ENCODE measurements at regions not wholly inside any gene's neighbourhood (a gene's known extent, or its start where the extent isn't known, plus 50 kb on each side); places are given as distances from the start of the nearest gene placed in this dataset.
"Not testable (repeated sequence)": the region's sequence is repeated elsewhere in the genome, so short reads cannot be mapped to it uniquely, and the experiment has no call there.

GRCh38 chr12:74145328-74145727 lies 392.3 kb upstream of the ATXN7L3B start:
- ATAC-seq: no peak
- intact Hi-C loops (cut with micrococcal nuclease): no loop called here
- DNase-seq: no peak

GRCh38 chr12:74148849-74149248 lies 388.8 kb upstream of the ATXN7L3B start:
- ATAC-seq (no peak), DNase-seq (no peak)
- intact Hi-C loops (cut with micrococcal nuclease): no loop called here

GRCh38 chr12:74152370-74152769 lies 385.3 kb upstream of the ATXN7L3B start:
- DNase-seq (no peak), ATAC-seq (no peak)
- intact Hi-C loops (cut with micrococcal nuclease): no loop called here

GRCh38 chr12:74166096-74166495 lies 371.5 kb upstream of the ATXN7L3B start:
- DNase-seq (no peak), ATAC-seq (no peak)
- intact Hi-C loops (cut with micrococcal nuclease): no loop called here

GRCh38 chr12:74169607-74170006 lies 368.0 kb upstream of the ATXN7L3B start:
- intact Hi-C loops (cut with micrococcal nuclease): no loop called here

GRCh38 chr12:74170645-74171477 lies 366.8 kb upstream of the ATXN7L3B start:
- ATAC-seq (no peak), DNase-seq (peak; percentile 19)
- intact Hi-C loops (cut with micrococcal nuclease): no loop called here

More at GRCh38 chr12:74169607-74170006, 368.0 kb upstream of the ATXN7L3B start:
- DNase-seq: no peak
- no peak for ATAC-seq

GRCh38 chr12:74171478-74171909 lies 366.1 kb upstream of the ATXN7L3B start:
- DNase-seq (no peak), ATAC-seq (no peak)
- intact Hi-C loops (cut with micrococcal nuclease): no loop called here

GRCh38 chr12:74174961-74175360 lies 362.7 kb upstream of the ATXN7L3B start:
- DNase-seq; intact Hi-C loops (cut with micrococcal nuclease); ATAC-seq: not testable (repeated sequence)

GRCh38 chr12:74185360-74185759 lies 352.3 kb upstream of the ATXN7L3B start:
- no peak for DNase-seq
- ATAC-seq: no peak
- intact Hi-C loops (cut with micrococcal nuclease): no loop called here

GRCh38 chr12:74193191-74193590 lies 344.4 kb upstream of the ATXN7L3B start:
- intact Hi-C loops (cut with micrococcal nuclease): no loop called here
- ATAC-seq: no peak

GRCh38 chr12:74204236-74204635 lies 333.4 kb upstream of the ATXN7L3B start:
- intact Hi-C loops (cut with micrococcal nuclease): no loop called here
- no peak for DNase-seq
- ATAC-seq: no peak

More at GRCh38 chr12:74193191-74193590, 344.4 kb upstream of the ATXN7L3B start:
- no peak for DNase-seq

- DNase-seq (no peak), ATAC-seq (no peak)
- intact Hi-C loops (cut with micrococcal nuclease): no loop called here
Observed at GRCh38 chr12:74227846-74228545, 309.6 kb upstream of the ATXN7L3B start.

- intact Hi-C loops (cut with micrococcal nuclease): no loop called here
- ATAC-seq (no peak), DNase-seq (no peak)
Observed at GRCh38 chr12:74229671-74230070, 308.0 kb upstream of the ATXN7L3B start.

GRCh38 chr12:74235342-74235741 lies 302.3 kb upstream of the ATXN7L3B start:
- intact Hi-C loops (cut with micrococcal nuclease): no loop called here

GRCh38 chr12:74241341-74241740 lies 296.3 kb upstream of the ATXN7L3B start:
- DNase-seq (no peak), ATAC-seq (no peak)
- intact Hi-C loops (cut with micrococcal nuclease): no loop called here

More at GRCh38 chr12:74235342-74235741, 302.3 kb upstream of the ATXN7L3B start:
- no peak for ATAC-seq
- DNase-seq: no peak

GRCh38 chr12:74242088-74242487 lies 295.5 kb upstream of the ATXN7L3B start:
- no peak for ATAC-seq
- intact Hi-C loops (cut with micrococcal nuclease): no loop called here
- DNase-seq: no peak

GRCh38 chr12:74245458-74245857 lies 292.2 kb upstream of the ATXN7L3B start:
- intact Hi-C loops (cut with micrococcal nuclease): no loop called here
- DNase-seq: no peak
- ATAC-seq: no peak

GRCh38 chr12:74250891-74251290 lies 286.7 kb upstream of the ATXN7L3B start:
- intact Hi-C loops (cut with micrococcal nuclease): no loop called here
- DNase-seq (no peak), ATAC-seq (no peak)

- DNase-seq; ATAC-seq; intact Hi-C loops (cut with micrococcal nuclease): not testable (repeated sequence)
Observed at GRCh38 chr12:74253826-74254225, 283.8 kb upstream of the ATXN7L3B start.

GRCh38 chr12:74254784-74255183 lies 282.9 kb upstream of the ATXN7L3B start:
- ATAC-seq (no peak), DNase-seq (no peak)
- intact Hi-C loops (cut with micrococcal nuclease): no loop called here
